HuH-7 (cell line): ENCODE measurements at regions not wholly inside any gene's neighbourhood (a gene's known extent, or its start where the extent isn't known, plus 50 kb on each side); places are given as distances from the start of the nearest gene placed in this dataset.
"Not testable (repeated sequence)": the region's sequence is repeated elsewhere in the genome, so short reads cannot be mapped to it uniquely, and the experiment has no call there.

Experiments
- DNase-seq: peaks from one replicate; pipeline ENCODE4 v3.0.0; 2011; ENCODE audit warnings: low spot score

- no peak for DNase-seq
Observed at GRCh38 chr11:38884145-38884865, 2286.3 kb upstream of the RAG2 start.

- DNase-seq, result no peak
Observed at GRCh38 chr11:38867338-38867737, 2269.3 kb upstream of the RAG2 start.

- no peak for DNase-seq
Observed at GRCh38 chr11:38865922-38866321, 2267.9 kb upstream of the RAG2 start.

- DNase-seq, result no peak
Observed at GRCh38 chr11:38842991-38843390, 2245.0 kb upstream of the RAG2 start.

GRCh38 chr11:38839071-38839470, 2241.0 kb upstream of the RAG2 start:
- no peak for DNase-seq

- DNase-seq, result no peak
Observed at GRCh38 chr11:38835966-38836365, 2237.9 kb upstream of the RAG2 start.

- DNase-seq, result peak; percentile 4
Observed at GRCh38 chr11:38824573-38824972, 2226.5 kb upstream of the RAG2 start.

GRCh38 chr11:38821786-38822185, 2223.8 kb upstream of the RAG2 start:
- not testable (repeated sequence) for DNase-seq

- DNase-seq, result no peak
Observed at GRCh38 chr11:38819981-38820380, 2221.9 kb upstream of the RAG2 start.

GRCh38 chr11:38818720-38819119, 2220.7 kb upstream of the RAG2 start:
- no peak for DNase-seq

- no peak for DNase-seq
Observed at GRCh38 chr11:38814670-38815069, 2216.6 kb upstream of the RAG2 start.

GRCh38 chr11:38809521-38809920, 2211.5 kb upstream of the RAG2 start:
- no peak for DNase-seq

GRCh38 chr11:38796281-38796680, 2198.2 kb upstream of the RAG2 start:
- DNase-seq, result no peak

- no peak for DNase-seq
Observed at GRCh38 chr11:38795027-38795426, 2197.0 kb upstream of the RAG2 start.

GRCh38 chr11:38791346-38791961, 2193.4 kb upstream of the RAG2 start:
- DNase-seq, result peak; percentile 44

- no peak for DNase-seq
Observed at GRCh38 chr11:38788561-38788960, 2190.5 kb upstream of the RAG2 start.

GRCh38 chr11:38784164-38784563, 2186.1 kb upstream of the RAG2 start:
- no peak for DNase-seq

GRCh38 chr11:38766796-38767195, 2168.8 kb upstream of the RAG2 start:
- DNase-seq, result no peak

GRCh38 chr11:38759394-38759793, 2161.4 kb upstream of the RAG2 start:
- DNase-seq, result no peak

GRCh38 chr11:38756537-38756936, 2158.5 kb upstream of the RAG2 start:
- DNase-seq, result no peak

- no peak for DNase-seq
Observed at GRCh38 chr11:38751421-38751820, 2153.4 kb upstream of the RAG2 start.

GRCh38 chr11:38746516-38746915, 2148.5 kb upstream of the RAG2 start:
- DNase-seq, result not testable (repeated sequence)

GRCh38 chr11:38723361-38723760, 2125.3 kb upstream of the RAG2 start:
- no peak for DNase-seq
